Motor neuron (in vitro differentiated cells): ENCODE measurements at regions not wholly inside any gene's neighbourhood (a gene's known extent, or its start where the extent isn't known, plus 50 kb on each side); places are given as distances from the start of the nearest gene placed in this dataset.

Experiments
- ATAC-seq, 8 experiments: fragments of 200-7000 bp; cut with Tn5 transposase; replicated peaks in 6 of 8; 2 replicates each; pipeline ENCODE4 v1.8.0; 2021; ENCODE audit warnings: mild to moderate bottlenecking in 8 of 8, moderate library complexity in 8 of 8
- H3K27ac ChIP-seq, 2 donors: fragments of 250-450 bp; sonication (Bioruptor Pico); 2 replicates each; pipeline ENCODE4 v1.9.0; 2021; ENCODE audit warnings: antibody characterized with exemption in 2 of 2, mild to moderate bottlenecking in 2 of 2, moderate library complexity in 1 of 2
- H3K4me1 ChIP-seq, 2 donors: fragments of 250-450 bp; sonication (Bioruptor Pico); replicated peaks in 1 of 2; 2 replicates each; pipeline ENCODE4 v1.6.1; 2021; ENCODE audit warnings: antibody characterized with exemption in 2 of 2, mild to moderate bottlenecking in 2 of 2, moderate library complexity in 1 of 2
- H3K4me3 ChIP-seq, 5 donors: fragments of 250-450 bp; sonication (Bioruptor Pico); 2 replicates each; pipeline ENCODE4 v1.9.0; 2021; ENCODE audit warnings: antibody characterized with exemption in 5 of 5, mild to moderate bottlenecking in 5 of 5, moderate library complexity in 4 of 5
- WGBS, 10 experiments: fragments of 450-650 bp; shearing (Covaris generic); methylation state at CpG; one replicate each; pipeline ENCODE4 v1.0.0; 2022; 5-methylcytosine and 5-hydroxymethylcytosine counted together
- in situ Hi-C, 9 experiments: fragments of 400-800 bp; cut with MboI; loops; one replicate each; pipeline ENCODE4 v1.15.0; 2021; ENCODE audit warnings: low sequenced_read_pairs in 9 of 9, low pct_unique_long_range_greater_than_20kb in 2 of 9; ENCODE audit not compliant: unreplicated experiment in 9 of 9

GRCh38 chr16:80034948-80035663, 434.6 kb upstream of the MAF start:
- in situ Hi-C loops, result no loop called here
- no peak for ATAC-seq
- no peak overlapping the region for H3K4me3 ChIP-seq
- WGBS, 10 experiments, result 57 to 100% (median 81%) methylated on average over 1 to 8 of the region's 8 CpGs
- no peak overlapping the region for H3K27ac ChIP-seq
- no peaks in the 10 kb centered on the region for H3K4me1 ChIP-seq

- Histone ChIP-seq H3K4me3 (no peak overlapping the region), H3K27ac (no peak overlapping the region), H3K4me1 (no peaks in the 10 kb centered on the region)
- in situ Hi-C loops, result no loop called here
- 60 to 100% (median 94%) methylated on average over 1 to 4 of the region's 4 CpGs; no CpG with 5 or more reads in 2 of the 10 experiments for WGBS, 10 experiments
- no peak for ATAC-seq
Observed at GRCh38 chr16:80034469-80034826, 433.9 kb upstream of the MAF start.

- no peak for ATAC-seq
- no peak overlapping the region for H3K27ac ChIP-seq
- in situ Hi-C loops, result no loop called here
- H3K4me3 ChIP-seq, result no peak overlapping the region
- H3K4me1 ChIP-seq, result no peaks in the 10 kb centered on the region
- WGBS, 10 experiments, result 59 to 94% (median 84%) methylated on average over 2 to 3 of the region's 3 CpGs; no CpG with 5 or more reads in 1 of the 10 experiments
Observed at GRCh38 chr16:80033783-80034468, 433.4 kb upstream of the MAF start.

- WGBS, 10 experiments, result 66 to 100% (median 85%) methylated on average over 1 to 8 of the region's 8 CpGs
- H3K4me1 ChIP-seq, result peaks cover 0 to 4% of the 10 kb centered on the region in 2 donors
- in situ Hi-C loops, result no loop called here
- H3K27ac ChIP-seq, result no peak overlapping the region
- ATAC-seq, result no peak
- no peak overlapping the region for H3K4me3 ChIP-seq
Observed at GRCh38 chr16:80029761-80030481, 429.4 kb upstream of the MAF start.

GRCh38 chr16:80029381-80029630, 428.8 kb upstream of the MAF start:
- Histone ChIP-seq H3K4me1 (peaks cover 0 to 4% of the 10 kb centered on the region in 2 donors), H3K4me3 (no peak overlapping the region), H3K27ac (no peak overlapping the region)
- WGBS, 10 experiments, result 17 to 94% (median 82%) methylated on average over 1 to 2 of the region's 2 CpGs; no CpG with 5 or more reads in 2 of the 10 experiments
- in situ Hi-C loops, result no loop called here
- ATAC-seq, result no peak

GRCh38 chr16:80028581-80029380, 428.2 kb upstream of the MAF start:
- no peak overlapping the region for H3K4me3 ChIP-seq
- no peak overlapping the region for H3K27ac ChIP-seq
- in situ Hi-C loops, result no loop called here
- peaks cover 0 to 4% of the 10 kb centered on the region in 2 donors for H3K4me1 ChIP-seq
- ATAC-seq, result no peak
- 71 to 100% (median 96%) methylated on average over 1 to 5 of the region's 5 CpGs for WGBS, 10 experiments

- in situ Hi-C loops, result no loop called here
- Histone ChIP-seq H3K27ac (no peak overlapping the region), H3K4me1 (peaks cover 0 to 4% of the 10 kb centered on the region in 2 donors), H3K4me3 (no peak overlapping the region)
- ATAC-seq, result peak; percentile 98 to 100 (median 99)
- 10 to 89% (median 67%) methylated on average over 2 to 9 of the region's 20 CpGs; no CpG with 5 or more reads in 1 of the 10 experiments for WGBS, 10 experiments
Observed at GRCh38 chr16:80027007-80027965, 426.7 kb upstream of the MAF start.

GRCh38 chr16:80025236-80025635, 424.7 kb upstream of the MAF start:
- WGBS, 10 experiments, result 60 to 100% (median 89%) methylated on average over 1 to 4 of the region's 4 CpGs
- Histone ChIP-seq H3K4me1 (peaks cover 0 to 4% of the 10 kb centered on the region in 2 donors), H3K4me3 (no peak overlapping the region), H3K27ac (no peak overlapping the region)
- in situ Hi-C loops, result no loop called here
- ATAC-seq, result no peak

- WGBS, 10 experiments, result 72 to 100% (median 83%) methylated on average over 1 to 3 of the region's 3 CpGs; no CpG with 5 or more reads in 2 of the 10 experiments
- no peak overlapping the region for H3K4me3 ChIP-seq
- in situ Hi-C loops, result no loop called here
Observed at GRCh38 chr16:80024443-80024842, 423.9 kb upstream of the MAF start.

GRCh38 chr16:80023865-80024264, 423.3 kb upstream of the MAF start:
- ATAC-seq, result no peak
- WGBS, 10 experiments, result 40 to 100% (median 100%) methylated on average over 1 to 2 of the region's 2 CpGs; no CpG with 5 or more reads in 4 of the 10 experiments
- peaks cover 0 to 4% of the 10 kb centered on the region in 2 donors for H3K4me1 ChIP-seq
- in situ Hi-C loops, result no loop called here
- no peak overlapping the region for H3K27ac ChIP-seq
- H3K4me3 ChIP-seq, result no peak overlapping the region

More at GRCh38 chr16:80024443-80024842, 423.9 kb upstream of the MAF start:
- no peak for ATAC-seq
- no peak overlapping the region for H3K27ac ChIP-seq
- H3K4me1 ChIP-seq, result peaks cover 0 to 4% of the 10 kb centered on the region in 2 donors

- 0 to 100% (median 85%) methylated on average over 1 to 2 of the region's 2 CpGs for WGBS, 10 experiments
- peak in 2 of 8 experiments; percentile 60 to 91 for ATAC-seq
- no peaks in the 10 kb centered on the region for H3K4me1 ChIP-seq
- H3K27ac ChIP-seq, result no peak overlapping the region
- in situ Hi-C loops, result no loop called here
- no peak overlapping the region for H3K4me3 ChIP-seq
Observed at GRCh38 chr16:80019395-80019794, 418.9 kb upstream of the MAF start.

GRCh38 chr16:80018466-80018865, 417.9 kb upstream of the MAF start:
- in situ Hi-C loops, result no loop called here
- WGBS, 10 experiments, result 5 to 78% (median 61%) methylated on average over 1 to 2 of the region's 2 CpGs
- Histone ChIP-seq H3K4me1 (no peaks in the 10 kb centered on the region), H3K4me3 (no peak overlapping the region), H3K27ac (no peak overlapping the region)
- no peak for ATAC-seq
